ENCODE measurements at regions not wholly inside any gene's neighbourhood (a gene's known extent, or its start where the extent isn't known, plus 50 kb on each side); places are given as distances from the start of the nearest gene placed in this dataset.

DNA sequence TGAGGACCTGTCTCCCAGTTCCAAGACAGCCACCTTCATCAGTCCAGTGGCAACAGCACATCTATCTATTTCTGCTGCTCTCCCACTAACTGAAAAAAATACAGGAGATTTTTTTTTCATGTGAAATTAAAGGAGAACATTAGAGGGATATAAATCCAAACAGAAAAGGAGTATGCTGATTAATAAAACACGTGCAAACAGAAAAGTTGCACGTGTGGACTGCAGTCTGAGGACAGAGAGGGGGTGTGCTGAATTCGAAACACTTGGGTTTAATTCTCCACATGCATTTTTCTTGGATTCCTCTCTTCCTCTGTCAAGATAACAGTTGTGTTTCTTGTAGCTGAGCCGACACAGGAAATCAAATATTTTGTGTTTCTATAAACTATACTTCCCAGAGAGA, 113.4 kb downstream of the CYRIA start:
- H3K36me3 Mint-ChIP-seq (ENCODE audit: low read depth): no peaks in the 10 kb centered on the region
- no peaks in the 10 kb centered on the region for H3K4me1 Mint-ChIP-seq
- H3K27me3 Mint-ChIP-seq: peaks cover 22% of the 10 kb centered on the region
- no peak overlapping the region for H3K4me3 Mint-ChIP-seq
- H3K9me3 ChIP-seq (ENCODE audit: control insufficient read depth, low read length, poor library complexity, severe bottlenecking): no peaks in the 10 kb centered on the region
- ATAC-seq: no peak
- no peak overlapping the region for H3K27ac Mint-ChIP-seq
- no peak for DNase-seq

- DNase-seq (no peak), ATAC-seq (no peak)
- Mint-ChIP-seq H3K27me3 (peaks cover 7% of the 10 kb centered on the region), H3K36me3 (ENCODE audit: low read depth) (no peaks in the 10 kb centered on the region), H3K4me1 (no peaks in the 10 kb centered on the region), H3K4me3 (no peak overlapping the region), H3K27ac (no peak overlapping the region)
- H3K9me3 ChIP-seq (ENCODE audit: control insufficient read depth, low read length, poor library complexity, severe bottlenecking): no peaks in the 10 kb centered on the region
Observed at GRCh38 chr2:16548036-16548435, 117.6 kb downstream of the CYRIA start.

DNA sequence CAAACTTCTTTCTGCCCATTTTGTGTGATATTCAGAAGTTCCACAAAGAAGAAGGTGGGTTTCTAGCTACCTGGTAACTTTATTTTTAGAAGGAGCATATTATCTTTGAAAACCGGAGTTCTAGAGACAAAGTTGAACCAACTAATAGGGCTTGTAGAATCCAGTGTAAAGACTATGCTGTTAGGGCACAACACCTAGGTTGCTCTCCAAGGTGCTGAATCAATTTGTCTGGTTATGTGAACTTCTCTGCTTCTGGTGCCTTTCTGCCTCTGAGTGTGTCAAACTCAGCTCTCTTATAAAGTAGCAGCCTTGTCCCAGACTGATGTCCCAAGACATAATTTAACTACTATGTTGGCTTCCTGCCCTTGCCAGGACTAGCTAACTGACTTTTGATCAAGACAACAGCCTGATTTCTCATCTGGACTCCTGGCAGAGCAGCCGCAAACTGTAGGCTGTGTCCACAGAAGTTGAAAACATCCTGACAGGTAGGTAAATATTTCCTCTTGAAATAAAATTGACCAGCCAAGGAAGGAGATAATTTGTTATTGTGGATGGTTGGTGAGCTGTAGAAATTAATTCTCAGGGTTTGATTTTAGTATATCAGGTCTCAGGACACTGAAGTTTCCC, 119.4 kb downstream of the CYRIA start:
- H3K4me3 Mint-ChIP-seq: no peak overlapping the region
- H3K36me3 Mint-ChIP-seq (ENCODE audit: low read depth): no peaks in the 10 kb centered on the region
- H3K27me3 Mint-ChIP-seq: peaks cover 6% of the 10 kb centered on the region
- ATAC-seq: no peak
- H3K4me1 Mint-ChIP-seq: no peaks in the 10 kb centered on the region
- H3K27ac Mint-ChIP-seq: no peak overlapping the region
- no peak for DNase-seq
- no peaks in the 10 kb centered on the region for H3K9me3 ChIP-seq (ENCODE audit: control insufficient read depth, low read length, poor library complexity, severe bottlenecking)

GRCh38 chr2:16538707-16539106, 126.9 kb downstream of the CYRIA start:
- no peak overlapping the region for H3K4me3 Mint-ChIP-seq
- ATAC-seq (no peak), DNase-seq (no peak)
- H3K4me1 Mint-ChIP-seq: no peaks in the 10 kb centered on the region
- H3K9me3 ChIP-seq (ENCODE audit: control insufficient read depth, low read length, poor library complexity, severe bottlenecking): no peaks in the 10 kb centered on the region
- H3K27ac Mint-ChIP-seq: no peak overlapping the region
- H3K27me3 Mint-ChIP-seq: no peaks in the 10 kb centered on the region
- H3K36me3 Mint-ChIP-seq (ENCODE audit: low read depth): no peaks in the 10 kb centered on the region

DNA sequence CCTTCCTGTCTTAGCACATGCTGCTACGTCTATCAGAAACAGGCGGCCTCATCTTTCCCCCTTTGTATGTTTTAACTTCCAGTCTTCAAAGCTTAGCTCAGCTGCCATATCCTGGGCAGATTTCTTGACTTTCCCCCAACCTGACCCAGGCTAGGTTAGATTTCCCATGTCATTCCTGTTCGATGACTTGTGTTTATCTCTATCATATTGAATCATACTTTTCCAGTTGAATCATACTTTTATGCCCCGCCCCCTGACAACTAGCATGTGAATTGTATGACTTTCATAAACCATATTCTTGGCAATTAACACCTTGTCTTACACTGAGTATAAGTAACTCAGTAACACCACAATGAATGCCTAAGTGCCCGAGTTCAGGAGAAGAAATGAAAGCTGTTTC, 128.3 kb downstream of the CYRIA start:
- Mint-ChIP-seq H3K27me3 (no peaks in the 10 kb centered on the region), H3K4me3 (no peak overlapping the region), H3K36me3 (ENCODE audit: low read depth) (no peaks in the 10 kb centered on the region), H3K27ac (no peak overlapping the region), H3K4me1 (no peaks in the 10 kb centered on the region)
- ATAC-seq (no peak), DNase-seq (no peak)
- H3K9me3 ChIP-seq (ENCODE audit: control insufficient read depth, low read length, poor library complexity, severe bottlenecking): no peaks in the 10 kb centered on the region

GRCh38 chr2:16526193-16526592, 139.4 kb downstream of the CYRIA start:
- Mint-ChIP-seq H3K36me3 (ENCODE audit: low read depth) (no peaks in the 10 kb centered on the region), H3K4me3 (no peak overlapping the region), H3K4me1 (no peaks in the 10 kb centered on the region), H3K27ac (no peak overlapping the region), H3K27me3 (peaks cover 7% of the 10 kb centered on the region)
- no peaks in the 10 kb centered on the region for H3K9me3 ChIP-seq (ENCODE audit: control insufficient read depth, low read length, poor library complexity, severe bottlenecking)
- DNase-seq (no peak), ATAC-seq (no peak)

- Mint-ChIP-seq H3K4me3 (no peak overlapping the region), H3K27ac (no peak overlapping the region), H3K4me1 (no peaks in the 10 kb centered on the region), H3K36me3 (ENCODE audit: low read depth) (no peaks in the 10 kb centered on the region), H3K27me3 (peaks cover 7% of the 10 kb centered on the region)
- H3K9me3 ChIP-seq (ENCODE audit: control insufficient read depth, low read length, poor library complexity, severe bottlenecking): no peaks in the 10 kb centered on the region
- ATAC-seq (no peak), DNase-seq (no peak)
Observed at GRCh38 chr2:16525265-16525887, 140.3 kb downstream of the CYRIA start.

DNA sequence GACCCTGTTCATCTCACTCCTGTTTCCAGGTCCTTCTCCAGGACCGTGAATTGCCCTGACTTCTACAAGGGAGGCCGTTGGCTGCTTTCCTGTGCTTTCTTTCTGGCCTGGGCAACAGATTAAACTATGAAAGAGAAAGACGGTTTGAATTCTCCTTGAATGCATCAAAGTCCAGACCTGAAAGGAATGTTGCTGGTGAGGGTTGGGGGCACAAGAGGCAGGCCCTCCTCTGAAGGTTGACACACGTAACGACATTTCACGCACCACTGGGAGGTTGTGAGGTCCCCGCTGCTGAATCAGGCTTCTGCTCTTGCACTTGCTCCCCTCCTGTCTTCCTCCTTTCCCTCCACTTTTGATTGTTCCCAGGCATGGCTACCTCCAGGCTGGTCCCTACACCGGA, 141.9 kb downstream of the CYRIA start:
- ATAC-seq (no peak), DNase-seq (no peak)
- Mint-ChIP-seq H3K4me1 (no peaks in the 10 kb centered on the region), H3K4me3 (no peak overlapping the region), H3K27me3 (peaks cover 7% of the 10 kb centered on the region), H3K27ac (no peak overlapping the region), H3K36me3 (ENCODE audit: low read depth) (no peaks in the 10 kb centered on the region)
- no peaks in the 10 kb centered on the region for H3K9me3 ChIP-seq (ENCODE audit: control insufficient read depth, low read length, poor library complexity, severe bottlenecking)

- peaks cover 2% of the 10 kb centered on the region for H3K27me3 Mint-ChIP-seq
- no peak overlapping the region for H3K27ac Mint-ChIP-seq
- no peak for ATAC-seq
- no peaks in the 10 kb centered on the region for H3K4me1 Mint-ChIP-seq
- DNase-seq: no peak
- peaks cover 2% of the 10 kb centered on the region for H3K9me3 ChIP-seq (ENCODE audit: control insufficient read depth, low read length, poor library complexity, severe bottlenecking)
- no peak overlapping the region for H3K4me3 Mint-ChIP-seq
- H3K36me3 Mint-ChIP-seq (ENCODE audit: low read depth): no peaks in the 10 kb centered on the region
Observed at GRCh38 chr2:16522031-16522831, 143.4 kb downstream of the CYRIA start.

DNA sequence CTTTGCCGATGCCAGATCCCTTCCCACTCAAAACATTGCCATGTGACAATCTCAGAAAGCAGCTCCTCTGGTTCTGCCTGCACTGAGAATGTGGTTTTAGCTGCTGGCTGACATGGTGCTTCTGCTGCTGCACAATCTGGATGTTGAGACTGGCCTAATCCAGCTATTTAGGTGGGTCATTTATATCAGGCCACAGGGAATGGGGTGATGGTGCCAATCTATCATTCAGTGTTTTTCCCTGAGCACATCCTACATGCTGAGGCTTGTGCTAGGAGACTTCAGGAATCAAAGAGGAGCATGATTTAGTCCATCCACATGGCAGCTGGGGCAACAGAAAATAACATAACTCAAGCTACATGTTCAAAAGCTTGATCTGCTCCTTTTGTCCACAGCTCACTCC, 144.7 kb downstream of the CYRIA start:
- Mint-ChIP-seq H3K27ac (no peak overlapping the region), H3K4me1 (no peaks in the 10 kb centered on the region), H3K36me3 (ENCODE audit: low read depth) (no peaks in the 10 kb centered on the region), H3K27me3 (peaks cover 3% of the 10 kb centered on the region), H3K4me3 (no peak overlapping the region)
- peaks cover 2% of the 10 kb centered on the region for H3K9me3 ChIP-seq (ENCODE audit: control insufficient read depth, low read length, poor library complexity, severe bottlenecking)
- DNase-seq (no peak), ATAC-seq (no peak)

GRCh38 chr2:16515696-16516095, 149.9 kb downstream of the CYRIA start:
- Mint-ChIP-seq H3K27me3 (peaks cover 14% of the 10 kb centered on the region), H3K4me1 (no peaks in the 10 kb centered on the region), H3K27ac (no peak overlapping the region), H3K4me3 (no peak overlapping the region), H3K36me3 (ENCODE audit: low read depth) (no peaks in the 10 kb centered on the region)
- ATAC-seq: no peak
- peaks cover 2% of the 10 kb centered on the region for H3K9me3 ChIP-seq (ENCODE audit: control insufficient read depth, low read length, poor library complexity, severe bottlenecking)
- DNase-seq: no peak

DNA sequence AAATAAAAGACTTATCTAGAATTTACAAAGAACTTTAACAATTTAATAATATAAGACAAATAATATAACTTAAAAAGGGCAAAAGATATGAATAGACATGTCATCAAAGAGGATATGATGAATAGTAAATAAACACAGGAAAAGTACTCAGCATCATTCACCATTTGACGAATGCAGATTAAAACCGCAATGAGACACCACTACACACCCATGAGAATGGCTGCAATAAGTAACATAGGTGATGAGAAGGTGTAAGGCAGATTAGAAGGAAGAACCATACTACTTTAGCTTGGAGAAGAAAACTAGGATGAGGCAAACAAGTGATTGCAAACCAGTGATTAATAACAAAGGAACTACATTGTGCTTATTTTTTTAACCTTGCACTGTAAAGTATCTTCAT, 152.0 kb downstream of the CYRIA start:
- no peak overlapping the region for H3K4me3 Mint-ChIP-seq
- H3K9me3 ChIP-seq (ENCODE audit: control insufficient read depth, low read length, poor library complexity, severe bottlenecking): peaks cover 2% of the 10 kb centered on the region
- no peak for DNase-seq
- H3K4me1 Mint-ChIP-seq: no peaks in the 10 kb centered on the region
- peaks cover 28% of the 10 kb centered on the region for H3K27me3 Mint-ChIP-seq
- ATAC-seq: no peak
- H3K27ac Mint-ChIP-seq: no peak overlapping the region
- H3K36me3 Mint-ChIP-seq (ENCODE audit: low read depth): no peaks in the 10 kb centered on the region

DNA sequence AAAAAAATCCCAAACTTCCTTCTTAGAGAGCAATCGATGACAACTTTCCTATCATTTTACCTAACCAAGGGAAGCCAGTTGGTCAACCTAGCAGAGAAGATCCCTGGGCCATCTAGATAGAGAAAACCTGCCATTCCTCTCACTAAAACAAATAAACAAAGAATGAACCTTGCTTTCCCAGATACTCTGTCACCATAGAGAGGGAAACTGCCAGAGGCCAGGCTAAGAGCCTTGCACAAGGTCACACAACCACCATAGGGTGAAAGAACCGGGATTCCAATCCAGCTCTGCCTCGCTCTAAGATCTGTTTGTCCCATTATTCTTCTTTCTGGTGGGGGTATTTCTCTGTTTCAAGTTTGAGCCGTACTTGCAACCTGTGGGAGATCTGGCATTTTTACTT, 154.6 kb downstream of the CYRIA start:
- Mint-ChIP-seq H3K27ac (no peak overlapping the region), H3K4me3 (no peak overlapping the region), H3K27me3 (peaks cover 46% of the 10 kb centered on the region), H3K4me1 (no peaks in the 10 kb centered on the region), H3K36me3 (ENCODE audit: low read depth) (no peaks in the 10 kb centered on the region)
- DNase-seq (no peak), ATAC-seq (no peak)
- no peaks in the 10 kb centered on the region for H3K9me3 ChIP-seq (ENCODE audit: control insufficient read depth, low read length, poor library complexity, severe bottlenecking)

DNA sequence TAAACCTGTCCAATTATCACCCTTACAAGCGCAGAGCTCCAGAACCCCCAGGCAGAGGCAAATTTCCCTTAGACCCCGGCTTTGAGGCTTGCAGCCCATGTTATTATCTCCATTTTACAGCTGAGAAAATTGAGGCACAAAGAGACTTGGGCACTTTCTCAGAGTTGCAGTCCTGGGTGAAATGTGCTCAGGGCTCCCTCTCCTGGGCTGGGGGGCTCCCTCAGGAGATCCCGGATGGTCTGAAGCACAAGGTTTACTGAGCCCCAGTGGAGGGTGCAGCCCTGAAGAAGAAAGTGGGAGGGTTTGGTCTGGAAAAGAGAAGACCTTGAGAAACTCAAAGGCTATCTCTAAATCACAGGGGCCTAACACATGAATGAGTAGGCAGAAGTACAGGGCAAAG, 156.6 kb downstream of the CYRIA start:
- Mint-ChIP-seq H3K27me3 (peaks cover 49% of the 10 kb centered on the region), H3K4me3 (no peak overlapping the region)
- DNase-seq: no peak

More for the DNA sequence above, 156.6 kb downstream of the CYRIA start:
- Mint-ChIP-seq H3K36me3 (ENCODE audit: low read depth) (no peaks in the 10 kb centered on the region), H3K27ac (no peak overlapping the region), H3K4me1 (no peaks in the 10 kb centered on the region)
- no peak for ATAC-seq
- H3K9me3 ChIP-seq (ENCODE audit: control insufficient read depth, low read length, poor library complexity, severe bottlenecking): no peaks in the 10 kb centered on the region

Measured in T-helper 17 cell (primary cell).